ENCODE measurements at regions not wholly inside any gene's neighbourhood (a gene's known extent, or its start where the extent isn't known, plus 50 kb on each side); places are given as distances from the start of the nearest gene placed in this dataset.

GRCh38 chr10:26952094-26952493 is 91.3 kb upstream of the ABI1 start:
- no peaks in the 10 kb centered on the region for H3K27me3 ChIP-seq
- no peak for TF ChIP-seq POLR2A (IDR thresholded peaks at IDR 0.05)
- no peak for TF ChIP-seq EP300 (IDR thresholded peaks at IDR 0.05)
- TF ChIP-seq CTCF (IDR thresholded peaks at IDR 0.05): no peak
- H3K4me1 ChIP-seq: no peaks in the 10 kb centered on the region
- no peak overlapping the region for H3K27ac ChIP-seq
- 66 to 70% methylated on average over 3 of the region's 3 CpGs for WGBS, 2 donors
- peaks cover 0 to 5% (median 0%) of the 10 kb centered on the region in 4 donors for H3K9me3 ChIP-seq
- no peak overlapping the region for H3K4me3 ChIP-seq
- intact Hi-C loops (cut with DNase I): no loop called here
- no peaks in the 10 kb centered on the region for H3K36me3 ChIP-seq
- no peak for DNase-seq

GRCh38 chr10:26951650-26952049 is 90.9 kb upstream of the ABI1 start:
- no peaks in the 10 kb centered on the region for H3K4me1 ChIP-seq
- H3K9me3 ChIP-seq: peaks cover 0 to 5% (median 0%) of the 10 kb centered on the region in 4 donors
- intact Hi-C loops (cut with DNase I): no loop called here
- H3K4me3 ChIP-seq: no peak overlapping the region
- 78 to 91% methylated on average over 1 of the region's 1 CpG for WGBS, 2 donors
- TF ChIP-seq CTCF (IDR thresholded peaks at IDR 0.05): no peak
- no peak for TF ChIP-seq EP300 (IDR thresholded peaks at IDR 0.05)
- TF ChIP-seq POLR2AphosphoS5 (IDR thresholded peaks at IDR 0.05): no peak
- no peak for TF ChIP-seq POLR2A (IDR thresholded peaks at IDR 0.05)
- no peaks in the 10 kb centered on the region for H3K27me3 ChIP-seq
- no peaks in the 10 kb centered on the region for H3K36me3 ChIP-seq
- no peak for DNase-seq
- no peak overlapping the region for H3K27ac ChIP-seq

GRCh38 chr10:26950934-26951333 is 90.2 kb upstream of the ABI1 start:
- DNase-seq: no peak
- Histone ChIP-seq H3K27ac (no peak overlapping the region), H3K36me3 (no peaks in the 10 kb centered on the region), H3K4me3 (no peak overlapping the region), H3K9me3 (peaks cover 0 to 5% (median 0%) of the 10 kb centered on the region in 4 donors), H3K27me3 (no peaks in the 10 kb centered on the region), H3K4me1 (no peaks in the 10 kb centered on the region)
- TF ChIP-seq EP300 (IDR thresholded peaks at IDR 0.05) (no peak), POLR2AphosphoS5 (IDR thresholded peaks at IDR 0.05) (no peak), CTCF (IDR thresholded peaks at IDR 0.05) (no peak)
- intact Hi-C loops (cut with DNase I): no loop called here

- intact Hi-C loops (cut with DNase I): no loop called here
- no peak for DNase-seq
- no peak for TF ChIP-seq POLR2A (IDR thresholded peaks at IDR 0.05)
- TF ChIP-seq CTCF (IDR thresholded peaks at IDR 0.05): no peak
- TF ChIP-seq EP300 (IDR thresholded peaks at IDR 0.05): no peak
- no peak for TF ChIP-seq POLR2AphosphoS5 (IDR thresholded peaks at IDR 0.05)
- Histone ChIP-seq H3K27ac (no peak overlapping the region), H3K4me1 (no peaks in the 10 kb centered on the region), H3K27me3 (peaks cover 0 to 6% (median 4%) of the 10 kb centered on the region in 3 donors), H3K36me3 (no peaks in the 10 kb centered on the region), H3K4me3 (no peak overlapping the region), H3K9me3 (peaks cover 0 to 5% (median 0%) of the 10 kb centered on the region in 4 donors)
- 50 to 63% methylated on average over 29 of the region's 29 CpGs for WGBS, 2 donors
Measured at GRCh38 chr10:26946102-26946811, 85.5 kb upstream of the ABI1 start.
